ENCODE measurements at regions not wholly inside any gene's neighbourhood (a gene's known extent, or its start where the extent isn't known, plus 50 kb on each side); places are given as distances from the start of the nearest gene placed in this dataset.

DNA sequence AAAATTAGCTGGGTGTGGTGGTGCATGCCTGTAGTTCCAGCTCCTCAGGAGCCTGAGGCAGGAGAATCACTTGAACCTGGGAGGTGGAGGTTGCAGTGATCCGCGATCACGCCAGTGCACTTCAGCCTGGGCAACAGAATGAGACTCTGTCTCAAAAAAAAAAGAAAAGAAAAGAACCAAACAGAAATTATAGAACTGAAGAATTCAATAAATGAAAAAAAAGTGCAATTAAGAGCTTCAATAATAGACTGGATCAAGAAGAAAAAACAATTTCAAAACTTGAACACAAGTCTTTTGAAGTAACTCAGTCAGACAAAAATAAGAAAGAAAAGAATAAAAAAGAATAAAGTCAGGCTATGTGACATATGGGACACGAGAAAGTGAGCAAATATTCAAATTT is 175.8 kb upstream of the ZSWIM2 start:
- TF ChIP-seq, protein P1, sequence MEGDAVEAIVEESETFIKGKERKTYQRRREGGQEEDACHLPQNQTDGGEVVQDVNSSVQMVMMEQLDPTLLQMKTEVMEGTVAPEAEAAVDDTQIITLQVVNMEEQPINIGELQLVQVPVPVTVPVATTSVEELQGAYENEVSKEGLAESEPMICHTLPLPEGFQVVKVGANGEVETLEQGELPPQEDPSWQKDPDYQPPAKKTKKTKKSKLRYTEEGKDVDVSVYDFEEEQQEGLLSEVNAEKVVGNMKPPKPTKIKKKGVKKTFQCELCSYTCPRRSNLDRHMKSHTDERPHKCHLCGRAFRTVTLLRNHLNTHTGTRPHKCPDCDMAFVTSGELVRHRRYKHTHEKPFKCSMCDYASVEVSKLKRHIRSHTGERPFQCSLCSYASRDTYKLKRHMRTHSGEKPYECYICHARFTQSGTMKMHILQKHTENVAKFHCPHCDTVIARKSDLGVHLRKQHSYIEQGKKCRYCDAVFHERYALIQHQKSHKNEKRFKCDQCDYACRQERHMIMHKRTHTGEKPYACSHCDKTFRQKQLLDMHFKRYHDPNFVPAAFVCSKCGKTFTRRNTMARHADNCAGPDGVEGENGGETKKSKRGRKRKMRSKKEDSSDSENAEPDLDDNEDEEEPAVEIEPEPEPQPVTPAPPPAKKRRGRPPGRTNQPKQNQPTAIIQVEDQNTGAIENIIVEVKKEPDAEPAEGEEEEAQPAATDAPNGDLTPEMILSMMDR (IDR thresholded peaks at IDR 0.05): no peak
- no peak for TF ChIP-seq POLR2A (IDR thresholded peaks at IDR 0.05)

All from upper lobe of left lung (tissue), 4 donors.